HPDE6-E6E7 (cell line): ENCODE measurements at regions not wholly inside any gene's neighbourhood (a gene's known extent, or its start where the extent isn't known, plus 50 kb on each side); places are given as distances from the start of the nearest gene placed in this dataset.
"Not testable (repeated sequence)": the region's sequence is repeated elsewhere in the genome, so short reads cannot be mapped to it uniquely, and the experiment has no call there.

ENCODE experiments used
- DNase-seq: peaks from one replicate; pipeline ENCODE4 v3.0.0; 2011; ENCODE audit warnings: missing footprints; ENCODE audit errors: extremely low spot score

GRCh38 chr18:53935399-53935798 is 289.1 kb downstream of the MBD2 start:
- DNase-seq: no peak

DNA sequence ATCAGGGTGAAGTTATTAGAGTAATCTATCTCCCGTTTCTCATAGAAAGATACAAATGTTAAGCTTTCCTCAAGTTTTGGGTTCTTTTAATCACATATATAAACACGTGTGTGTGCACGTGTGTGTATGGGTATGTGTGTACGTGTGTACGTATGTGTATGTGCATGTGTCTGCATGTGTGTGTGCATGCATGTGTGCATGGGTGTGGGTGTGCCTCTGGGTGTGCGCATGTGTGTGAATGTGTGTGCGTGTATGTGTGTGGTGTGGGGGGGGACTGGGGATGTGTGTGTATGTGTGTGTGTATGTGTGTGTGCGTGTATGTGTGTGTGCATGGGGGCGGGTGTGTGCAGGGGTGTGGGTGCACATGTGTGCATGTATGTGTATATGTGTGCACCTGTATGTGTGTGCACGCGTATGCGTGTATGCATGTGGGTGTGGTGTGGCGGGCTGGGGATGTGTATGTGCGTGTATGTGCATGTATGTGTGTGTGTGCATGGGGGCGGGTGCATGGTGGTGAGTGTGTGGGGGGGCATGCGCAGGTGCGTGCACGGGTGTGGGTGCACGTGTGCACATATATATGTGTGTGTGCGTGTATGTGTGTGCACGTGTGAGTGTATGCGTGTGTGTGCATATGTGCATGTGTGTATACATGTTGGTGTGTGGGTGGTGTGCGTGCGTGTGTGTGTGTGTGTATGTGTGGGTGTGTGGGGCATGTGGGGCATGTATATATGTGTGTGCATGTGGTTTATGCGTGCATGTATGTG is 304.0 kb downstream of the MBD2 start:
- no peak for DNase-seq

GRCh38 chr18:53918091-53918490 is 306.4 kb downstream of the MBD2 start:
- no peak for DNase-seq

- no peak for DNase-seq
Measured at GRCh38 chr18:53911200-53911599, 313.3 kb downstream of the MBD2 start.

DNA sequence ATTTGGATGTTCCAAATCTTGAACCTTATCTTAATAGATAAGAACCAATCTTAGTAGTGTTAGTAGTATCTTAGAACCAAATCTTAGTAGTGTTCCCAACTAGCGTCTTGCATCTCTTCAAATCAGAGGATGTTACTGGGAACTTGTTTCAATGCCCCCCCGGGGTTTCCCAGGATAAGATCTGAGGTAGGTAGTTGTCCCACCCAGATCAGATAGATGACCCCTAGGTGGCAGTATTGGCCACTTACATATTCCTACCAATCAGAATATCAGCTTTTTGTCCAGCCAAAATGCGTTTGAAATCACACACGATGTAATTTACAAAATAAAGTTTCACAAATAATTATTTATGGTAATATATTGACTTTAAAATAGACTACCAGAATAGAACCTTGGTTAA is 314.8 kb downstream of the MBD2 start:
- DNase-seq: peak; percentile 32

- no peak for DNase-seq
Measured at GRCh38 chr18:53907921-53908320, 316.5 kb downstream of the MBD2 start.

GRCh38 chr18:53906681-53907080 is 317.8 kb downstream of the MBD2 start:
- no peak for DNase-seq

DNA sequence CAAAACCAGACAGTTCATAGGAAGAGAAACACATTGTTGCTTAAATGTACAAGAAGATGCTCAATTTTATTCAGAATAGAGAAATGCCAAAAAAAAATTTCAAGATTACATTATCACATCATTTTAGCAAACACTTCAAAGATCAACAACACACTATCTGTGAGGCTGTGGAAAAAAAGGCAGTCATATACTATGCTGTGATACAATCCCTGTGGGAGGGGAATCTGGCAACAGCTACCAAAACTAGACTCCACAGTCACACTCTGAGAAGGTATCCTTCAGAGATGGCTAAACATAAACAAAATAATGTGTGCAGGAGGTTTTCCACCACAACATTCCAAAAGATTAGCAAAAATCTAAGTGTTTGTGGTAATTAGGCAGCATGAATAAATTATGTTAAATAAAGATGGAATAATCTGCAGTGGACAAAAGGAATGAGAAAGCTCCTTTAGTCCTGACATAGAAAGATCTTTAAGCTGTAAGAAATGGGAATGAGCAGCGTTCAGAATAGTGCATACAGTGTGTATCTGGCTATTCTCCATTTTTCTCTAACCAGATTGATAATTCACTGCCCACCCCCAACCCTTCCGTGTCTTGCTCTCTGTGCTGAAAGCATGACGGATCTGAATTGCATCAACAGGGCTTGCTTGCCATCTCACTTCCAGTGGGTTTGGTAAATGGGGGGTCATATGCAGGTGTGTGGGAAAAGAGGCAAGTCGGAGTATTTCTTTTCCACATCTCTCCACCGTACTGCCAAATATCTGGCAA is 329.6 kb downstream of the MBD2 start:
- DNase-seq: no peak

DNA sequence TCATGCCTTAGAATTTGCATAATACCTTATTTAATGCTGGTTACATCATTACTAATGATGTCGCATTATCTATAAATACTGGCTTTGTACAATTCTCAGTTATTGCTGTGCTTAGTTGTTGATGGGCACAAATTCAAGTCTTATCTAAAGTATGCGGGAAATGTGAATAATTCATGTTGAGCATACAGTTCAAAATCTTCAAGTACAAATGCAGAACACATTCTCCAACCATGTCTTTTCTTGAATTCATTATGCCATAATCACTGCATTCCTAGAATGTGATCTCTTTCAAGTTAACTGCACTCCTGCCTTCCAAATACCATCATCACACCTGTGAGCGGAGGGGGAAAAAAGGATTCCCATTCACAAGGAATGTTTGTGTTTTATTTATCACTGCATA is 337.0 kb downstream of the MBD2 start:
- DNase-seq: no peak

GRCh38 chr18:53886058-53886457 is 338.4 kb downstream of the MBD2 start:
- DNase-seq: no peak

DNA sequence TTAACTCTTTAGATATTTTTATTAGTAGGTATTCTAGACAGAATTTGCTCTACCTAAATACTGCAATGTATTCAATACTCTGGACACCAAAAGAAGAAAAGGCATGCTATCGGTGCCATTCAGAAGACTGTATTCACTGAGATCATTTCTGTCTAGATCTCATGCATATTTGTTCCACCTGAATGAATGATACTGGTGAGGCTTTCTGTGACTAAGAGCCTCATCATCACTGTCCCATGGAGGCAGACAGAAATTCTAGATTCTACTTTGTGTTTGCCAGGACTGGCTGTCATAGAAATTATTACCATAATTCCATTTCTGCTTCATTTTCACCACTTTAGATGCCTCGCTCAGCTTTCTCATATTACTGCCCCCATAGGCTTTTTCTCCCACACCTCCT is 340.7 kb downstream of the MBD2 start:
- DNase-seq: no peak

GRCh38 chr18:53874103-53874502 is 350.4 kb downstream of the MBD2 start:
- no peak for DNase-seq

- DNase-seq: no peak
Measured at GRCh38 chr18:53864770-53865169, 359.7 kb downstream of the MBD2 start.

GRCh38 chr18:53862921-53863320 is 361.5 kb downstream of the MBD2 start:
- no peak for DNase-seq

- no peak for DNase-seq
Measured at GRCh38 chr18:53861185-53861584, 363.3 kb downstream of the MBD2 start.

DNA sequence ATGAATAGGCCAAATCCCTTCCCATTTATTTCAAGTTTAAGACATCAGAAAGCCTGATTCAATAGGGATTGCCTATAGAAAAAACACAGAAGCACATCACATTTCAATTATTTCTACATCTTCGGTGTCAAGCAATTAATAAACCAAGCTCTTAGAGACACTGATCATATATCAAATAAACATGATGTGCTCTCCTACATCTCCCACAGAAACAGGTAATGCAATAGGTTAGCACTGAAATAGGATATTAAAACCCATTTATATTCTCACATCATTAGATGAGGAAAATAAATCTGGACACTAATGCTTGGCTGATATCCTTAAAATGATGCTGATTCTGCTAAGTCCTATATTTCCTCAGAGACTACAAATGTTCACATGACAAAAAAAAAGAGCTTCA is 364.7 kb downstream of the MBD2 start:
- no peak for DNase-seq

GRCh38 chr18:53850902-53851301 is 373.6 kb downstream of the MBD2 start:
- DNase-seq: no peak

- DNase-seq: no peak
Measured at GRCh38 chr18:53843763-53844162, 380.7 kb downstream of the MBD2 start.

DNA sequence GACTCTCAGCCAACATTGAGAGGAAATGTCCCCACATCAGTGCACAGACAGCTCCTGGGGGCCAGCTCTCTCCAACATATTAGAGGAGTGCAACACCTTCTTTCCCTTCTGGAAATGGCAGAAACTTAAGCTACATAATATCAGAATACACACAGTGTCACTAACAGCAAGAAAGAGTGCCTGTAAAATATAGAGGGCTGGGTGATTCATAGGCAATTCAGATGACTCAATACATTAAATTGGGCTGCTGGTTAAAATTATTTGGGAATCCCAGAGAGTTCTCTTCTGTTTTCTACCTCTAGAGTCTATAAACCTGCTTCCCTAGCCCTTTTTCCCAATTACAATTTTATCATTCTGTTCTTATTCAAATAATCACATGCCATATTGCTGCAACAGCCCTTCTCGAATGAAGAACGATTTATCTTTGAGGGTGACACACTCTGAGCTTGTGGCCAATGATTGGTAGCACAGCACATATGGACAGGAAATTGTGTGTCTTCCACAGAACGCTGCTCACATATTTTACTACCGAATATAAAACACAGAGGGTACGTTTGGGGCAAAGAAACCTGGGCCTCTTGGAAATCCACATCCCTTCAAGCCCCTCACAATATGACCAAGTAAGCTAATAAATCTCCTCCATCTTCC is 381.2 kb downstream of the MBD2 start:
- DNase-seq: no peak

DNA sequence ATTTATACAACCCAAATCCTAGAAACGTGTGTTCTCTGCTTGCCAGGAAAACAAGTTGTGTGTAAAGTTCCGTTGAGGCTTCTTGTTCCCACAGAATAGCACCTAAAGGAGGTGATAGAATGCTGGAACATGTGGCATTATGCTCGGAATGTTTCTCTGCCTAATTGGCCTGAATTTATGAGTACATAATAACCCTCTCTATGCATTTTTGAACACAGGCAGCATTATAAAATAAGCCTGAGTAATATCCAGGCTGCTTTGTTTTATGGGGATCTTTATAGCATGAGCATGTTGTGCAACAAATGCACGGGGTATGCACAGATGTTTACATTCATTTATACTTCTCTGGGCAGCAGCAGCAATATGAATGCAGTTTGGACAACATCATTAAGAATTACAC is 385.7 kb downstream of the MBD2 start:
- no peak for DNase-seq

DNA sequence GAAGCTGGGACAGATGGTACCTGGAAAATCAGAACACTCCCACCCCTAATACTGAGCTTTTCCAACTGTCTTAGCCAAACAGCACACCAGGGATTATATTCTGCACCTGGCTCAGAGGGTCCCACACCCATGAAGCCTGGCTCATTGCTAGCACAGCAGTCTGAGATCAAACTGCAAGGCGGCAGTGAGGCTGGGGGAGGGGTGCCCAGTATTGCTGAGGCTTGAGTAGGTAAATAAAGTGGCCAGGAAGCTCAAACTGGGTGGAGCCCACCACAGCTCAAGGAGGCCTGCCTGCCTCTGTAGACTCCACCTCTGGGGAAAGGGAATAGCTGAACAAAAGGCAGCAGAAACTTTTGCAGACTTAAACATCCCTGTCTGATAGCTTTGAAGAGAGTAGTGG is 403.3 kb downstream of the MBD2 start:
- not testable (repeated sequence) for DNase-seq

- DNase-seq: no peak
Measured at GRCh38 chr18:53819671-53820070, 404.8 kb downstream of the MBD2 start.

- no peak for DNase-seq
Measured at GRCh38 chr18:53819174-53819573, 405.3 kb downstream of the MBD2 start.
